SK-N-SH treated with all-trans-retinoic acid at 6 μM for 48 hours (cell line): ENCODE measurements at regions not wholly inside any gene's neighbourhood (a gene's known extent, or its start where the extent isn't known, plus 50 kb on each side); places are given as distances from the start of the nearest gene placed in this dataset.
"Not testable (repeated sequence)": the region's sequence is repeated elsewhere in the genome, so short reads cannot be mapped to it uniquely, and the experiment has no call there.

Experiments used
- ATAC-seq: fragments of 200-7000 bp; cut with Tn5 transposase; 3 replicates; pipeline ENCODE4 v1.9.1; 2020; ENCODE audit warnings: mild to moderate bottlenecking, moderate library complexity
- ARNTL ChIP-seq: fragments of 450-650 bp; formaldehyde crosslinking; IDR thresholded peaks from 2 replicates; pipeline ENCODE4 v1.5.0; 2020; ENCODE audit warnings: low read depth, mild to moderate bottlenecking, moderate library complexity, borderline replicate concordance
- BACH2 ChIP-seq: fragments of 250-450 bp; sonication (Bioruptor Pico); IDR thresholded peaks from 2 replicates; pipeline ENCODE4 v1.9.0; 2021; ENCODE audit warnings: mild to moderate bottlenecking, borderline replicate concordance
- CSDC2 ChIP-seq: fragments of 250-450 bp; sonication (Bioruptor Pico); IDR thresholded peaks from 2 replicates; pipeline ENCODE4 v1.5.0; 2020; ENCODE audit warnings: mild to moderate bottlenecking, moderate library complexity
- CSRNP3 ChIP-seq: fragments of 250-450 bp; sonication (Bioruptor Pico); IDR thresholded peaks from 2 replicates; pipeline ENCODE4 v1.5.1; 2021; ENCODE audit warnings: mild to moderate bottlenecking, moderate library complexity
- GLIS3 ChIP-seq: fragments of 250-450 bp; sonication (Bioruptor Pico); IDR thresholded peaks from 2 replicates; pipeline ENCODE4 v1.5.0; 2020; ENCODE audit warnings: mild to moderate bottlenecking, moderate library complexity
- ISL1 ChIP-seq: fragments of 250-450 bp; sonication (Bioruptor Pico); IDR thresholded peaks from 2 replicates; pipeline ENCODE4 v2.1.2; 2022; ENCODE audit warnings: mild to moderate bottlenecking, moderate library complexity
- PATZ1 ChIP-seq: fragments of 250-450 bp; sonication (Bioruptor Pico); IDR thresholded peaks from 2 replicates; pipeline ENCODE4 v1.8.0; 2020; ENCODE audit warnings: mild to moderate bottlenecking, moderate library complexity, borderline replicate concordance
- POU6F1 ChIP-seq: fragments of 250-450 bp; sonication (Bioruptor Pico); IDR thresholded peaks from 2 replicates; pipeline ENCODE4 v1.8.0; 2021; ENCODE audit warnings: low read depth, mild to moderate bottlenecking, moderate library complexity, borderline replicate concordance
- PPARA ChIP-seq: fragments of 250-450 bp; sonication (Bioruptor Pico); IDR thresholded peaks from 2 replicates; pipeline ENCODE4 v1.5.0; 2020; ENCODE audit warnings: mild to moderate bottlenecking, borderline replicate concordance
- TCF4 ChIP-seq: fragments of 250-450 bp; sonication (Bioruptor Pico); IDR thresholded peaks from 2 replicates; pipeline ENCODE4 v1.8.0; 2021; ENCODE audit warnings: mild to moderate bottlenecking, moderate library complexity, borderline replicate concordance
- TOX ChIP-seq: fragments of 250-450 bp; sonication (Bioruptor Pico); IDR thresholded peaks from 2 replicates; pipeline ENCODE4 v1.8.0; 2021; ENCODE audit warnings: mild to moderate bottlenecking, moderate library complexity, borderline replicate concordance
- TSHZ2 ChIP-seq: fragments of 250-450 bp; sonication (Bioruptor Pico); IDR thresholded peaks from 2 replicates; pipeline ENCODE4 v1.5.0; 2020; ENCODE audit warnings: mild to moderate bottlenecking, moderate library complexity
- ZFP30 ChIP-seq: fragments of 450-650 bp; formaldehyde crosslinking; IDR thresholded peaks from 2 replicates; pipeline ENCODE4 v1.5.0; 2022; ENCODE audit warnings: mild to moderate bottlenecking, moderate library complexity
- ZNF565 ChIP-seq: fragments of 450-650 bp; formaldehyde crosslinking; conservative IDR thresholded peaks from 2 replicates; pipeline ENCODE4 v1.5.0; 2020; ENCODE audit warnings: low read depth, mild to moderate bottlenecking, moderate library complexity
- ZNF70 ChIP-seq: fragments of 450-650 bp; formaldehyde crosslinking; IDR thresholded peaks from 2 replicates; pipeline ENCODE4 v1.5.0; 2020; ENCODE audit warnings: mild to moderate bottlenecking, moderate library complexity
- ZNF8 ChIP-seq: fragments of 450-650 bp; formaldehyde crosslinking; IDR thresholded peaks from 2 replicates; pipeline ENCODE4 v1.5.0; 2020; ENCODE audit warnings: mild to moderate bottlenecking, moderate library complexity

- ATAC-seq: no peak
- no peak for TF ChIP-seq ZNF565 (CRISPR knock-in tag)
- no peak for TF ChIP-seq ARNTL (CRISPR knock-in tag)
- no peak for TF ChIP-seq GLIS3 (CRISPR knock-in tag)
- TF ChIP-seq TSHZ2 (CRISPR knock-in tag): no peak
Observed at GRCh38 chr16:59013930-59014329, 279.8 kb upstream of the GOT2 start.

- no peak for TF ChIP-seq CSRNP3 (CRISPR knock-in tag)
- no peak for TF ChIP-seq TOX (CRISPR knock-in tag)
- no peak for TF ChIP-seq ZNF70 (CRISPR knock-in tag)
- peak; percentile 83; the same call in 1 of the 2 replicates for TF ChIP-seq TCF4 (CRISPR knock-in tag)
- TF ChIP-seq POU6F1 (CRISPR knock-in tag): no peak
- TF ChIP-seq TSHZ2 (CRISPR knock-in tag): no peak
- no peak for TF ChIP-seq PATZ1 (CRISPR knock-in tag)
- TF ChIP-seq ZNF8: no peak
- no peak for ATAC-seq
Observed at GRCh38 chr16:58999762-59000161, 265.6 kb upstream of the GOT2 start.

GRCh38 chr16:58992755-58993154 lies 258.6 kb upstream of the GOT2 start:
- not testable (repeated sequence) for ATAC-seq

- ATAC-seq: not testable (repeated sequence)
Observed at GRCh38 chr16:58983181-58983965, 249.3 kb upstream of the GOT2 start.

GRCh38 chr16:58970775-58971174 lies 236.7 kb upstream of the GOT2 start:
- ATAC-seq: no peak

GRCh38 chr16:58963479-58963878 lies 229.4 kb upstream of the GOT2 start:
- ATAC-seq: no peak
- TF ChIP-seq CSDC2 (CRISPR knock-in tag): no peak
- TF ChIP-seq ZNF70 (CRISPR knock-in tag): no peak
- TF ChIP-seq BACH2: no peak
- TF ChIP-seq ISL1 (CRISPR knock-in tag): no peak
- TF ChIP-seq ARNTL (CRISPR knock-in tag): no peak
- TF ChIP-seq GLIS3 (CRISPR knock-in tag): no peak
- TF ChIP-seq ZFP30 (CRISPR knock-in tag): no peak
- no peak for TF ChIP-seq PPARA (CRISPR knock-in tag)

More at GRCh38 chr16:58970775-58971174, 236.7 kb upstream of the GOT2 start:
- no peak for TF ChIP-seq CSDC2 (CRISPR knock-in tag)
